ENCODE measurements at regions not wholly inside any gene's neighbourhood (a gene's known extent, or its start where the extent isn't known, plus 50 kb on each side); places are given as distances from the start of the nearest gene placed in this dataset.
"Not testable (repeated sequence)": the region's sequence is repeated elsewhere in the genome, so short reads cannot be mapped to it uniquely, and the experiment has no call there.

GRCh38 chrX:123788193-123788592, 55.3 kb upstream of the THOC2 start:
- not testable (repeated sequence) for DNase-seq

DNA sequence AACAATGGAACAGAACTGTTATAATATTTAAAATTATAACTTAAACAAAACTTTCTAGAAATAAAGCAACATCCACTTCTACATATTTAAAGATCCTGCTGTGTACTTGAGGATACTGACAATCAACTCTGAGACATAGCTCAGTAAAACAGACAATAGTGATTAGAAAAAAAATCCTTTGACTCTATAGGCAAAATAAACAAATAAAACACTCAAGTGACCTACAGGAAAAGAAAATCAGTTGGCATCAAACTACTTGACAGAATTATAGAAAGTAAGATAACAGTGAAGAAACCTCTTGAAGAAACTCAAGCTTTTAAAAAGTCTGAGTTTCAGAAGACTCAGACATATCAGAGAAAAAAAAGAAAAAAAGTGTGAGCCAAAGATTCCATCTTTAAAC, 55.9 kb upstream of the THOC2 start:
- no peak for DNase-seq

DNA sequence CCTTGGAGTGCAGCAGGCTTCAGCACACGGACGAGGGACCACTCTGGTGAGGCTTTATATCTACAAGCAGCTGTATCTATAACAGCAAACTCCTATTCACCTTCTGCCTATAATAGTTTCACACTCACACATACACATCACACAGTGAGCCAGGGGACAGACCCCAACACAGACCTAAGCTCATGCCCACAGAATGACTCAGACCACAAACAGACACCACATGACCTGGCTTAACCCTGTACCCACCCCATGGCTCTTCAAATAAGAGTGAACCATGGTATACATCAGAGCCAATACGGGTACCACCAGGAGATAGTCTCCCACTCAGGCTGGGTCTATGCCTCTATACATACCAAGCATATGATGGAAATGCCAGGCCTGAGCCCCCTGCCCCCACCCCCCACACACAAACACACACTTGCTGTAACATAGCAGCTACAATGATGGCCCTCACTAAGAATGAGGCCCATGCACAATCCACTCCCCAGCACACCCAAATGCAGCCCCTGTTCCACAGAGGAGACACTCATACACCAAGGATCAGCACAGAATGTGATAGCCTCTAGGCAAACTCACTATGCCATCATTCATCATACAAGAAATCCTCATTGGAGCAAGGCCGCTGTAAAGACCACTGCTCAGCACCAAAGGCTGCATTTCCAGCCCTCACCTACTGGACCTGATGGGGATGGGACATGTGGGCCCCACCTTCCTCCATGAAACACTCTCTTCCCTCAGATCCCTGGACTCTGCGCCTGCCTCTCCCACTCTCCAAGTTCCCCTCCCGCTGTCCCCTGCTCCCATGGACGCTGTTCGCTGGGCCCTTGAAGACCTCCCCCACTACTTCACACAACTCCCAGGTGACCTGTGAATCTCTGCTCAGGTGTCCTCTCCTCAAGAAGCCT, 62.1 kb upstream of the XIAP start:
- no peak for DNase-seq

- not testable (repeated sequence) for DNase-seq
Observed at GRCh38 chrX:123798706-123799430, 61.0 kb upstream of the XIAP start.

- no peak for DNase-seq
Observed at GRCh38 chrX:123801901-123802300, 58.0 kb upstream of the XIAP start.

GRCh38 chrX:123803331-123803983, 56.4 kb upstream of the XIAP start:
- peak; percentile 77 to 95 for DNase-seq

GRCh38 chrX:123803984-123804365, 55.9 kb upstream of the XIAP start:
- not testable (repeated sequence) for DNase-seq

- DNase-seq = peak in 1 of 2 experiments; percentile 38
Observed at GRCh38 chrX:123807835-123808416, 51.9 kb upstream of the XIAP start.

GRCh38 chrX:123809854-123810375, 49.9 kb upstream of the XIAP start:
- no peak for DNase-seq
